Astrocyte (in vitro differentiated cells and primary cell): ENCODE measurements at regions not wholly inside any gene's neighbourhood (a gene's known extent, or its start where the extent isn't known, plus 50 kb on each side); places are given as distances from the start of the nearest gene placed in this dataset.
A peak's percentile ranks its signal among the peaks of the same experiment; 100 is the strongest.

Source experiments
- DNase-seq: peaks from one replicate; pipeline ENCODE4 v3.0.0-alpha.2; 2010; ENCODE audit warnings: low read depth
- FAIRE-seq: peaks from 2 replicates; lab custom pipeline; 2011; peaks lifted over from hg19 to GRCh38; lab: Jason Lieb, UNC
- H2AFZ ChIP-seq: 2 replicates; pipeline ENCODE4 v1.6.0; 2012; ENCODE audit warnings: low read depth, low read length, inconsistent platforms
- H3K27ac ChIP-seq: 2 replicates; pipeline ENCODE4 v1.5.1; 2011; ENCODE audit warnings: low read depth, low read length, inconsistent platforms
- H3K27me3 ChIP-seq: 2 replicates; pipeline ENCODE4 v1.6.0; 2011; ENCODE audit warnings: low read length, inconsistent platforms; ENCODE audit not compliant: insufficient read depth
- H3K36me3 ChIP-seq: 2 replicates; pipeline ENCODE4 v1.5.1; 2011; ENCODE audit warnings: low read length, inconsistent platforms; ENCODE audit not compliant: insufficient read depth
- H3K4me1 ChIP-seq: 2 replicates; pipeline ENCODE4 v1.5.1; 2011; ENCODE audit warnings: low read length, inconsistent platforms; ENCODE audit not compliant: insufficient read depth
- H3K4me2 ChIP-seq: 2 replicates; pipeline ENCODE4 v1.6.0; 2012; ENCODE audit warnings: low read length, inconsistent platforms
- H3K4me3 ChIP-seq: 2 replicates; pipeline ENCODE4 v1.5.1; 2011; ENCODE audit warnings: low read depth, mild to moderate bottlenecking, low read length, inconsistent platforms; ENCODE audit not compliant: insufficient read depth
- H3K79me2 ChIP-seq: 2 replicates; pipeline ENCODE4 v1.6.0; 2012; ENCODE audit warnings: mild to moderate bottlenecking, low read length, inconsistent platforms; ENCODE audit not compliant: insufficient read depth
- H3K9ac ChIP-seq: 2 replicates; pipeline ENCODE4 v1.6.0; 2012; ENCODE audit warnings: mild to moderate bottlenecking, low read length, inconsistent platforms
- H3K9me3 ChIP-seq: 2 replicates; pipeline ENCODE4 v1.5.1; 2012; ENCODE audit warnings: low read depth, mild to moderate bottlenecking, low read length, inconsistent platforms; ENCODE audit not compliant: insufficient read depth
- H4K20me1 ChIP-seq: 2 replicates; pipeline ENCODE4 v1.6.0; 2012; ENCODE audit warnings: low read length, inconsistent platforms; ENCODE audit not compliant: insufficient read depth
- H3K27ac Mint-ChIP-seq: one replicate; pipeline ENCODE4 v1.8.0; 2021; ENCODE audit warnings: mild to moderate bottlenecking, mixed read lengths; ENCODE audit not compliant: unreplicated experiment
- H3K27me3 Mint-ChIP-seq: one replicate; pipeline ENCODE4 v1.8.0; 2021; ENCODE audit warnings: low read depth, mixed read lengths; ENCODE audit not compliant: unreplicated experiment
- H3K36me3 Mint-ChIP-seq: one replicate; pipeline ENCODE4 v1.8.0; 2021; ENCODE audit warnings: low read depth, mixed read lengths; ENCODE audit not compliant: unreplicated experiment
- H3K4me1 Mint-ChIP-seq: one replicate; pipeline ENCODE4 v1.8.0; 2021; ENCODE audit warnings: low read depth, mixed read lengths; ENCODE audit not compliant: unreplicated experiment
- H3K4me3 Mint-ChIP-seq: one replicate; pipeline ENCODE4 v1.8.0; 2021; ENCODE audit warnings: mild to moderate bottlenecking, moderate library complexity, mixed read lengths; ENCODE audit not compliant: unreplicated experiment
- H3K9me3 Mint-ChIP-seq: one replicate; pipeline ENCODE4 v1.8.0; 2021; ENCODE audit warnings: mild to moderate bottlenecking, mixed read lengths; ENCODE audit not compliant: unreplicated experiment
- EZH2 ChIP-seq: IDR thresholded peaks from 2 replicates; pipeline ENCODE4 v1.6.1; 2012; ENCODE audit warnings: mild to moderate bottlenecking, low read length, inconsistent platforms; ENCODE audit not compliant: insufficient read depth
- TF ChIP-seq, protein P1 (sequence below): IDR thresholded peaks from 2 replicates; pipeline ENCODE4 v1.5.1; 2011; ENCODE audit warnings: low read depth, mild to moderate bottlenecking, inconsistent platforms, low read length, moderate library complexity; ENCODE audit not compliant: insufficient read depth

GRCh38 chrX:115452251-115452650, 108.7 kb upstream of the PLS3 start:
- no peak overlapping the region for H3K27ac Mint-ChIP-seq
- no peaks in the 10 kb centered on the region for H3K9me3 ChIP-seq
- H3K4me3 ChIP-seq = no peak overlapping the region
- no peaks in the 10 kb centered on the region for H3K4me1 ChIP-seq
- H3K4me1 Mint-ChIP-seq = no peaks in the 10 kb centered on the region
- no peaks in the 10 kb centered on the region for H3K27me3 ChIP-seq
- no peaks in the 10 kb centered on the region for H3K27me3 Mint-ChIP-seq
- no peaks in the 10 kb centered on the region for H3K9me3 Mint-ChIP-seq
- H4K20me1 ChIP-seq = no peaks in the 10 kb centered on the region
- DNase-seq = peak; percentile 24
- FAIRE-seq = peak; percentile 86
- H3K79me2 ChIP-seq = no peaks in the 10 kb centered on the region
- H3K4me2 ChIP-seq = no peak overlapping the region
- H3K27ac ChIP-seq = no peak overlapping the region
- H3K36me3 Mint-ChIP-seq = no peaks in the 10 kb centered on the region
- H3K9ac ChIP-seq = no peak overlapping the region
- H3K4me3 Mint-ChIP-seq = no peak overlapping the region
- H3K36me3 ChIP-seq = no peaks in the 10 kb centered on the region
- TF ChIP-seq, protein P1, sequence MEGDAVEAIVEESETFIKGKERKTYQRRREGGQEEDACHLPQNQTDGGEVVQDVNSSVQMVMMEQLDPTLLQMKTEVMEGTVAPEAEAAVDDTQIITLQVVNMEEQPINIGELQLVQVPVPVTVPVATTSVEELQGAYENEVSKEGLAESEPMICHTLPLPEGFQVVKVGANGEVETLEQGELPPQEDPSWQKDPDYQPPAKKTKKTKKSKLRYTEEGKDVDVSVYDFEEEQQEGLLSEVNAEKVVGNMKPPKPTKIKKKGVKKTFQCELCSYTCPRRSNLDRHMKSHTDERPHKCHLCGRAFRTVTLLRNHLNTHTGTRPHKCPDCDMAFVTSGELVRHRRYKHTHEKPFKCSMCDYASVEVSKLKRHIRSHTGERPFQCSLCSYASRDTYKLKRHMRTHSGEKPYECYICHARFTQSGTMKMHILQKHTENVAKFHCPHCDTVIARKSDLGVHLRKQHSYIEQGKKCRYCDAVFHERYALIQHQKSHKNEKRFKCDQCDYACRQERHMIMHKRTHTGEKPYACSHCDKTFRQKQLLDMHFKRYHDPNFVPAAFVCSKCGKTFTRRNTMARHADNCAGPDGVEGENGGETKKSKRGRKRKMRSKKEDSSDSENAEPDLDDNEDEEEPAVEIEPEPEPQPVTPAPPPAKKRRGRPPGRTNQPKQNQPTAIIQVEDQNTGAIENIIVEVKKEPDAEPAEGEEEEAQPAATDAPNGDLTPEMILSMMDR = no peak
- no peak for TF ChIP-seq EZH2
- no peak overlapping the region for H2AFZ ChIP-seq

- H3K27me3 Mint-ChIP-seq = no peaks in the 10 kb centered on the region
- no peaks in the 10 kb centered on the region for H3K36me3 Mint-ChIP-seq
- no peak overlapping the region for H3K4me3 Mint-ChIP-seq
- DNase-seq (peak; percentile 68), FAIRE-seq (peak; percentile 100)
- Histone ChIP-seq H3K4me3 (no peak overlapping the region), H3K79me2 (no peaks in the 10 kb centered on the region), H3K36me3 (no peaks in the 10 kb centered on the region), H3K4me2 (peak overlapping the region; percentile 30), H3K9ac (no peak overlapping the region), H3K27me3 (no peaks in the 10 kb centered on the region), H4K20me1 (no peaks in the 10 kb centered on the region), H3K27ac (no peak overlapping the region), H2AFZ (no peak overlapping the region), H3K4me1 (no peaks in the 10 kb centered on the region), H3K9me3 (no peaks in the 10 kb centered on the region)
- TF ChIP-seq, protein P1 = no peak
- no peak for TF ChIP-seq EZH2
- H3K27ac Mint-ChIP-seq = no peak overlapping the region
- no peaks in the 10 kb centered on the region for H3K9me3 Mint-ChIP-seq
- H3K4me1 Mint-ChIP-seq = peaks cover 4% of the 10 kb centered on the region
These were observed 100.8 kb upstream of the PLS3 start for GRCh38 chrX:115459883-115460880.

- Mint-ChIP-seq H3K4me1 (peaks cover 4% of the 10 kb centered on the region), H3K4me3 (no peak overlapping the region), H3K9me3 (no peaks in the 10 kb centered on the region), H3K27me3 (no peaks in the 10 kb centered on the region), H3K27ac (no peak overlapping the region), H3K36me3 (no peaks in the 10 kb centered on the region)
- TF ChIP-seq EZH2 = no peak
- TF ChIP-seq, protein P1 = no peak
- no peaks in the 10 kb centered on the region for H3K27me3 ChIP-seq
- H3K4me3 ChIP-seq = no peak overlapping the region
- no peaks in the 10 kb centered on the region for H3K36me3 ChIP-seq
- no peak overlapping the region for H3K4me2 ChIP-seq
- no peaks in the 10 kb centered on the region for H3K79me2 ChIP-seq
- no peak overlapping the region for H2AFZ ChIP-seq
- no peak overlapping the region for H3K27ac ChIP-seq
- H3K9me3 ChIP-seq = no peaks in the 10 kb centered on the region
- no peak overlapping the region for H3K9ac ChIP-seq
- no peaks in the 10 kb centered on the region for H4K20me1 ChIP-seq
- FAIRE-seq (peak; percentile 87), DNase-seq (peak; percentile 43)
- no peaks in the 10 kb centered on the region for H3K4me1 ChIP-seq
These were observed 98.6 kb upstream of the PLS3 start for GRCh38 chrX:115462406-115462805.
